GM19455 (cell line): ENCODE measurements at regions not wholly inside any gene's neighbourhood (a gene's known extent, or its start where the extent isn't known, plus 50 kb on each side); places are given as distances from the start of the nearest gene placed in this dataset.

Experiments
- ATAC-seq: cut with Tn5 transposase; IDR thresholded peaks from one replicate; pipeline ENCODE4 v1.9.1; 2021; ENCODE audit not compliant: unreplicated experiment

DNA sequence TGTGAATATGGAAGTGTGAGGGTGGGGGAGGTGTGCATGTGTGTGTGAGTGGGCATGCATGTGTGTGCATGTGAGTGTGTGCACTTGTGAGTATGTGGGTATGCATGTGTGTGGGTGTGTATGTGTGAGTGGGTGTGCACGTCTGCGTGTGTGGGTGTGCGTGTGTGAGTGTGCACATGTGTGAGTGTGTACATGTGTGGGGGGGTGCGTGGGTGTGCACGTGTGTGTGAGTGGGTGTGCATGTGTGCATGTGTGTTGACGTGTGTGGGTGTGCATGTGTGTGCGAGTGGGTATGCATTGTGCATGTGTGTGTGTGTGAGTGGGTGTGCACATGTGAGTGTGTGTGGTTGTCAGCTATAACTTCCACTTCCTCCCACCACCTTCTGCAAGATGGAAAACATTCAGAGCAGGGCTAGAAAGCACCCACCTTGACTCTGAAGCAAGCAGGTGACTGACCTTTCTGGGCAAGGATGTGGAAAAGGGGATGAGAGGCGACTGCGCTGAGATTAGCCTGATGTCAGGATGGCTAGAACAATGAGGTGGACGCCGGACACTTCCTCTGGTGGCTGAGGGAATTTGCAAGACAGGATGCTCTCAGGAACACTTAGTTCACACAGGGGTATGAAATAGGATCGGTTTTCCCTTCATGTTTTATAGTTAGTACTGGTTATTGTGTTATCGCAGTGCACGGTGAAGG lies 103.6 kb downstream of the ACKR3 start:
- no peak for ATAC-seq

- no peak for ATAC-seq
Measured at GRCh38 chr2:236673823-236674185, 104.2 kb downstream of the ACKR3 start.

DNA sequence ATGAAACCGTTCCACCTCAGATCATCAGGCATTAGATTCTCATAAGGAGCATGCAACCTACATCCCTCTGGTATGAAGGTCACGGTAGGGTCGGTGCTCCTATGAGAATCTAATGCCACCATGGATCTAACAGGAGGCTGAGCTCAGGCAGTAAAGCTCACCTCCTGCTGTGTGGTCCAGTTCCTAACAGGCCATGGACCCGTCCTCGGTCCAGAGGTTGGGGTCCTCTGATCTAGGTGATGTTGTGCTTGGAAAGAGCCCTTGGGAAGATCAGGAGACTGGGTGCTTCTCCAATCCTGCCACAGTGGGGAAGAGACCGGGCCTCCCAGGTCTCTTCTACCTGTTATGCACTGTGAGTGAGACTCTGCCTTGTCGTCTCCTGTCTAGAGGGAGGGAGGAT lies 104.6 kb downstream of the ACKR3 start:
- ATAC-seq, result no peak

GRCh38 chr2:236674646-236675045 lies 105.0 kb downstream of the ACKR3 start:
- no peak for ATAC-seq

DNA sequence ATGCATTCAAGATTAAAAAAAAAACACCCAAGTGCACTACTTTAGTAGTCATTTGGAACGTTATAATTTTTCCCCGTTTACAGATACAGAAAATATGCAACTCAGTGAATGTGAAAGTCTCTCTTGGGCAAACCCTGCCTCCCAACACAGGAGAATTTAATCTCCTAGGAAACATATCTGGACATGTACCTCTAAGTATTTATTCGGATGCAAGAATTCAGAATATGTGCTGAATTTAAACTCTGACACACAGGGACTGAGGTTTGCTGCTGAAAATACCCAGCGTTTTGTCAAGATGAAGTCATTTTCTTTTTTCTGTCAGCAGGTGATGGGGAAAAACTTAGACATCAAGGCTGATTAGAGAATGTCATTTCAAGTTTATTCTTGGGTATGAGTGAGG lies 105.4 kb downstream of the ACKR3 start:
- no peak for ATAC-seq

GRCh38 chr2:236675526-236675925 lies 105.9 kb downstream of the ACKR3 start:
- ATAC-seq, result no peak

DNA sequence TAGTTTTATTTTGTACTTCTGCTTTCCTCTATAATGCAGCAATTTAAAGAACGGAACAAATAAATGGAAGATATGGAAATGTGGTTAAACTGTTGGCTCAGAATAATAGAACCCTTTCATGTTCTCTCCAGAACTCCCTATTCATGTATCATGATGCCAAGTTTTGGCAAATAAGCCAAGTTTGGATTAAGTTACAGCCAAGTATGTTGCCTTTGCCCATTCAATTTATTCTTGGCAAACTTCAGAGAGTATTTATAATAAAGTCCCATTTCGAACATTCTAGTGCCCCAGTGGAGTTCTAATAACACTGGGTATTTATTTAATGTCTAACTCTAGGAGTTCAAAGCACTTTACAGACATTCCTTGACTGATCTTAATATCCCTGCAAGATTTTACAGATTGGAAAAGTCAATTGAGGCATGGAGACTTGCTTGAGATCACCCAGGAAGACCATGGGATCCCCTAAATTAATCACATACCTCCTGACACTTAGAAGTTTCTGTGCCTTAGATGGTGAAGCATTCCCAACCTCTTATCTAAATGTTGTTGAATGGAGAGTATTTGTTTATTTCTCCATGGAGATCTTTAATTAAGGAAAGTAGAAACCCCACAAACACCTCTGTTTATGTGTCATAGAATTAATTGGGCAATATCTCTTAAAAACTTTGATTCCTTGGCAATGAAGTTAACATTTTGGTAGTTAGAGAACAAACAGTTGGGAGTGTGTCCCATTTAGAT lies 106.7 kb downstream of the ACKR3 start:
- no peak for ATAC-seq

GRCh38 chr2:236677368-236677767 lies 107.7 kb downstream of the ACKR3 start:
- no peak for ATAC-seq

GRCh38 chr2:236678307-236678975 lies 108.8 kb downstream of the ACKR3 start:
- ATAC-seq, result no peak

GRCh38 chr2:236679884-236680860 lies 110.5 kb downstream of the ACKR3 start:
- ATAC-seq, result no peak

GRCh38 chr2:236682651-236683422 lies 113.2 kb downstream of the ACKR3 start:
- no peak for ATAC-seq

GRCh38 chr2:236684504-236685256 lies 115.1 kb downstream of the ACKR3 start:
- ATAC-seq, result no peak

- no peak for ATAC-seq
Measured at GRCh38 chr2:236685361-236685760, 115.7 kb downstream of the ACKR3 start.

DNA sequence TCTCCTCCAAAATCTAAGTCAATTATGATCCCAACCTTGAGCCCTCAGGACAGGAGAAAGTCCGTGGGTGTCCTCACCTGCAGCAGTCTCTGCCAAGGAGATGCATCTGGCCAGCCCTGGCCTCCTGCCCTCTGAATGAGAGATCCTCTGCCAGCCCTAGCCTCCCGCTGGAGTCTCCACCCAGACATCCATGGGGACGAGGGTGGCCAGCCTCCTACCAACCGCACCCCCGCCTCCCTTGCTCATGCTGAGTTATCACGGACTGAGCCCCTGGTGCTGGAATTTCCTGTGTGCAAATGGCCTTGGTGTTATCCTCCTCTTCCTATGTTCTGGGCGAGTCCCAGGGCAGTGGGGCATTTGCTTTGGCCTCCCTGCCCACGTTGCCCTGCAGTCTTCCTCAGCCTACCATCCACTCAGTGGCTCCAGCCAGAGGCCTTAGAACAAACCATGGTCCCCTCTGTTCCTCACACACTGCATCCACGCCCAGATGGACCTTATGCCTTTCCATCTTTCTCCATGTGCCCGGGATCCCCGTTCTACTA lies 116.4 kb downstream of the ACKR3 start:
- no peak for ATAC-seq

DNA sequence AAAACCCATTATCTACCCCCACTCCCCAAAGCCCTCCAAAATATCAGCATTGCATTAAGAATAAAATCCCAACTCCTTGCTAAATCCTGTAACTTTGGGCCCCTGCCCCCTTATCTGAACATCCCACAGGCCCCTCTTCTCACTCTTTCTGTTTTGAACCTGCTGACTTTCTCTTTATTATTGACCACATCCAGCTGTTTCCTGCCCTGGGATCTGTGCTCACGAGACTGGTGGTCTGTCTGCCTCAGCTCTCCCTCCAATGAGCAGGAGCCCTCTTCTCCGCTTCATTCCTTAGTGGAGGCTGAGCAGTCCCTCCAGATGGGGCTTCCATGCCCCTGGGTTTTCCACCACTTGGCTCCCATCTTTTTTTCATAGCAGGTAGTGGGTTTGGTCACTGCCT lies 116.9 kb downstream of the ACKR3 start:
- no peak for ATAC-seq

DNA sequence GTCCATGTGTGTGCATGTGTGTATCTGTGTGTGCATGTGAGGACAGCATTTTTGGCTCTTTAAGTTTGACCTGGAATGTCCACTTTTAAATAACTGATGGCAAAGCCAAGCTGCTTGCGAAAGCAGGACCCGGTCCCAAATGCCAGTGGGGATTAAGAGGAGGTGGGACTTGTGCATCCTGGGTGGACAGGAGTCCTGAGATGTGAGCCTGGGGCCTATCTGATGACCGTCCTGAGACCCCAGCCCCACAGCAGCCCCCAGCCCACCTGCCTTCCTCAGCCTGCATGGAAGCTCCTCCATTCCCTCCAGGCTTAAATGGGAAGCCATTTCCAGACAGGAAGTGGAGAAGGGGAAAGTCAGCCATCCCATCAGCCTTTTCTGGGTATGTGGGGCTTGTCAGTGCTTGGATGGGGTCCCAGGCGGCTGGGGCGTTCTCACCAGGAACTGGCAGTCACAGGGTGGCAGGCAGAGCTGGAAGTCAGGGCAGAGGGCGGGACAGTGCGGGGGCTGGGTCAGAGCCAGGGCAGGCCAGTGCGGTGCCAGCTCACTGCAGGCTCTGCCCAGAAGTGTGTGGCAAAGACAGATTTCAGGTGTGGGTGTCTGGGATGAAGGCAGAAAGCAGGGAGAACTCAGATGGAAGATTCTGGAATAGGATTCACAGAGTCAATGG lies 117.8 kb downstream of the ACKR3 start:
- no peak for ATAC-seq

DNA sequence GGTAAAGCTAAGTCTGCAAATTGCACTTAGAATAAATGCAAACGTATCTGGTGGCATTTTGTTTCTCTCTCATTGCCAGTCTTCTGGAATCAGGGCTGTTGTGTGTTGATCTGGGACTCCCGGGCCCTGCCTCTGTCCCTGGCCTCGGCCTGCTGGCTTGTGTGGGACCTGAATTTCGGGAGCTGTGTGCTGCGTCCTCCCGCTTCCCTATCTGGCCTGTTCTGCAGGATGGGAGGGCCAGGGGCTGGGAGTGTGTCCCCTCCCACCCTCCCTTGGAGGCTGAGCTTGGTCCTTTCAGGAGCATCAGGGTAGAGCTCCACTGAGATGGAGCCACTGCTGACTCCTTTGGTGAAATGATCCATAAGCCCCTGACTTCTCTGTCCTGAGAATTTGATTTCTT lies 118.5 kb downstream of the ACKR3 start:
- ATAC-seq, result no peak

GRCh38 chr2:236688563-236689392 lies 119.2 kb downstream of the ACKR3 start:
- no peak for ATAC-seq
